AG04449 (cell line): ENCODE measurements at regions not wholly inside any gene's neighbourhood (a gene's known extent, or its start where the extent isn't known, plus 50 kb on each side); places are given as distances from the start of the nearest gene placed in this dataset.

ENCODE experiments used
- CTCF ChIA-PET: fragments of 350-600 bp; formaldehyde crosslinking; extraction: SDS; loops from one replicate; lab custom pipeline; 2021; ENCODE audit warnings: antibody characterized with exemption; lab: Yijun Ruan, JAX
- POLR2A ChIA-PET: fragments of 400-600, 350-600 bp; formaldehyde crosslinking; extraction: SDS; loops from one replicate; lab custom pipeline; 2020; ENCODE audit warnings: antibody characterized with exemption, inconsistent platforms; lab: Yijun Ruan, JAX
- DNase-seq: peaks from one replicate; pipeline ENCODE4 v3.0.0-alpha.2; 2010; ENCODE audit warnings: low read depth, low spot score
- H3K4me3 ChIP-seq: 2 replicates; pipeline ENCODE4 v1.5.1; 2011; ENCODE audit warnings: low read depth, mild to moderate bottlenecking, control low read depth, low read length
- TF ChIP-seq, protein P1 (sequence below): IDR thresholded peaks from one replicate; pipeline ENCODE4 v1.5.1; 2011; ENCODE audit warnings: mild to moderate bottlenecking, moderate library complexity, low read length, control low read depth, inconsistent platforms; ENCODE audit not compliant: insufficient read depth; ENCODE audit errors: missing control alignments

- H3K4me3 ChIP-seq: no peak overlapping the region
- TF ChIP-seq, protein P1, sequence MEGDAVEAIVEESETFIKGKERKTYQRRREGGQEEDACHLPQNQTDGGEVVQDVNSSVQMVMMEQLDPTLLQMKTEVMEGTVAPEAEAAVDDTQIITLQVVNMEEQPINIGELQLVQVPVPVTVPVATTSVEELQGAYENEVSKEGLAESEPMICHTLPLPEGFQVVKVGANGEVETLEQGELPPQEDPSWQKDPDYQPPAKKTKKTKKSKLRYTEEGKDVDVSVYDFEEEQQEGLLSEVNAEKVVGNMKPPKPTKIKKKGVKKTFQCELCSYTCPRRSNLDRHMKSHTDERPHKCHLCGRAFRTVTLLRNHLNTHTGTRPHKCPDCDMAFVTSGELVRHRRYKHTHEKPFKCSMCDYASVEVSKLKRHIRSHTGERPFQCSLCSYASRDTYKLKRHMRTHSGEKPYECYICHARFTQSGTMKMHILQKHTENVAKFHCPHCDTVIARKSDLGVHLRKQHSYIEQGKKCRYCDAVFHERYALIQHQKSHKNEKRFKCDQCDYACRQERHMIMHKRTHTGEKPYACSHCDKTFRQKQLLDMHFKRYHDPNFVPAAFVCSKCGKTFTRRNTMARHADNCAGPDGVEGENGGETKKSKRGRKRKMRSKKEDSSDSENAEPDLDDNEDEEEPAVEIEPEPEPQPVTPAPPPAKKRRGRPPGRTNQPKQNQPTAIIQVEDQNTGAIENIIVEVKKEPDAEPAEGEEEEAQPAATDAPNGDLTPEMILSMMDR: no peak
- ChIA-PET POLR2A (no interaction called here), CTCF (no interaction called here)
- no peak for DNase-seq
These were observed 89.6 kb upstream of the BNC2 start for GRCh38 chr9:16960084-16960483.

DNA sequence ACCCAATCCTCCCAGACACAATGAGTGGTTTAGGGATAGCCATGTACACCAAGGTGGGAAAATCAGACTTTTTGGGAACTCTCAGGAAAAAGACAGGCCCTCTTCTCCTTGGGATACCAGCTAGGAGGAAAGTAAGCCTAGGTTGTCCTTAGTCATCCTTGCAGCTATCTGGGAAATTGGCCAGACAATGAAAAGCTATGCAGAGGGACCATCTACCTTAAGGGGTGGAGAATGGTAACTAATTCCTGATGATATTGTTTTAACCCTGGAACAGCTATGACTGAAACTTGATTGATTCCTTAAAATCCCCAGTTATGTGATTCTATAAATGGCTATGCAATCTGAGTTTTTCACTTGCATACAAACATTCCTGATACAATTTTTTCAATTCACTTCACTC, 88.9 kb upstream of the BNC2 start:
- DNase-seq: no peak
- TF ChIP-seq, protein P1: no peak
- ChIA-PET POLR2A (interaction anchor here (0.6 kb wide), 1 partner anchor 46 kb away, joined by 3 read pairs; no protein-coding TSS in a partner anchor), CTCF (no interaction called here)
- no peak overlapping the region for H3K4me3 ChIP-seq

- no peak overlapping the region for H3K4me3 ChIP-seq
- TF ChIP-seq, protein P1: no peak
- no peak for DNase-seq
- ChIA-PET CTCF (no interaction called here), POLR2A (no interaction called here)
These were observed 83.6 kb upstream of the BNC2 start for GRCh38 chr9:16954040-16954439.

DNA sequence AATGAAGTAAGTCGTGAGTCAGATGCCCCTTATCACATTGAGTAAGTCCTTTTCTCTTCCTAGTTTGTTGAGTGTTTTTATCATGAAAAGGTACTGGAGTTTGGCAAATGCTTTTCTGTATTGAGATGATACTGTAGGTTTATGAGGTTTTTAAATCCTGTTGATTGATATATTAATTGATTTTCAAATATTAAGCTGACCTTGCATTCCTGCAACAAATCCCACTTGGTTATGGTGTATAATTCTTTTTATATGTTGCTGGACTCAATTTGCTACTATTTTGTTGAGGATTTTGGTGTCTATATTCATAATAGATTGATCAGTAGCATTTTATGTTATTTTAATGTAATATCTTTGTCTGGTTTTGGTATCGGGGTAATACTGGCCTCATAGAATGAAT, 81.0 kb upstream of the BNC2 start:
- no peak for DNase-seq
- CTCF ChIA-PET: no interaction called here
- no peak overlapping the region for H3K4me3 ChIP-seq
- TF ChIP-seq, protein P1: no peak
- POLR2A ChIA-PET: no interaction called here

DNA sequence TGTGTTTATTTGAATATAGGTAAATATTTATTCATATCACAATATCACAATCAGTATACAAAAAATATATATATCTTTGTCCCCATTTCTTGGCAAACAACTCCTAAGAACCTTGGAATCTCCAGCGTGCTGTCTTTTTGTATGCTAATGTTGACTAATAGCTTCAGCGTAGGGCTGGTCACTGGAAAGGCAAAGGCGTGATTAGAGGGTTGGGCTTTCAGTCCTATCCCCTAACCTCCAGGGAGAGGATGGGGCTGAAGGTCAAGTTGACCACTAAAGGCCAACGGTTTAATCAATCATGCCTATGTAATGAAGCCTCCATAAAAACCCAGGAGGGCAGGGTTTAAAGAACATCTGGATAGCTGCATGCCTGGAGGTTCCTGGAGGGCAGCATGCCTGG, 79.6 kb upstream of the BNC2 start:
- no peak for DNase-seq
- TF ChIP-seq, protein P1: no peak
- H3K4me3 ChIP-seq: no peak overlapping the region
- ChIA-PET POLR2A (no interaction called here), CTCF (no interaction called here)

GRCh38 chr9:16930578-16930977, 60.1 kb upstream of the BNC2 start:
- POLR2A ChIA-PET: no interaction called here
- H3K4me3 ChIP-seq: no peak overlapping the region
- TF ChIP-seq, protein P1: no peak
- CTCF ChIA-PET: no interaction called here
- DNase-seq: no peak
